ENCODE measurements at regions not wholly inside any gene's neighbourhood (a gene's known extent, or its start where the extent isn't known, plus 50 kb on each side); places are given as distances from the start of the nearest gene placed in this dataset.

GRCh38 chr12:105468464-105468863 is 138.0 kb downstream of the C12orf75 start:
- no peak for DNase-seq
- POLR2A ChIA-PET, result no interaction called here
- Mint-ChIP-seq H3K27ac (no peak overlapping the region), H3K9me3 (no peaks in the 10 kb centered on the region), H3K27me3 (peaks cover 15% of the 10 kb centered on the region), H3K4me3 (no peak overlapping the region), H3K36me3 (ENCODE audit: low read depth) (no peaks in the 10 kb centered on the region), H3K4me1 (no peaks in the 10 kb centered on the region)
- ATAC-seq (ENCODE audit: low read depth), result no peak
- CTCF ChIA-PET, result no interaction called here
- intact Hi-C loops (cut with micrococcal nuclease), result no loop called here
- no peak for TF ChIP-seq CTCF (IDR thresholded peaks at IDR 0.05)

GRCh38 chr12:105469211-105469610 is 138.7 kb downstream of the C12orf75 start:
- CTCF ChIA-PET, result no interaction called here
- intact Hi-C loops (cut with micrococcal nuclease), result no loop called here
- no peak overlapping the region for H3K27ac Mint-ChIP-seq
- H3K9me3 Mint-ChIP-seq, result no peaks in the 10 kb centered on the region
- no peak for ATAC-seq (ENCODE audit: low read depth)
- DNase-seq, result no peak
- peaks cover 15% of the 10 kb centered on the region for H3K27me3 Mint-ChIP-seq
- no peak for TF ChIP-seq CTCF (IDR thresholded peaks at IDR 0.05)
- POLR2A ChIA-PET, result no interaction called here
- H3K36me3 Mint-ChIP-seq (ENCODE audit: low read depth), result no peaks in the 10 kb centered on the region
- no peak overlapping the region for H3K4me3 Mint-ChIP-seq
- H3K4me1 Mint-ChIP-seq, result no peaks in the 10 kb centered on the region

- no peaks in the 10 kb centered on the region for H3K4me1 Mint-ChIP-seq
- peaks cover 20% of the 10 kb centered on the region for H3K27me3 Mint-ChIP-seq
- ChIA-PET POLR2A (no interaction called here), CTCF (no interaction called here)
- DNase-seq, result no peak
- H3K36me3 Mint-ChIP-seq (ENCODE audit: low read depth), result no peaks in the 10 kb centered on the region
- intact Hi-C loops (cut with micrococcal nuclease), result no loop called here
- H3K9me3 Mint-ChIP-seq, result no peaks in the 10 kb centered on the region
- H3K27ac Mint-ChIP-seq, result no peak overlapping the region
- no peak overlapping the region for H3K4me3 Mint-ChIP-seq
- no peak for ATAC-seq (ENCODE audit: low read depth)
- TF ChIP-seq CTCF (IDR thresholded peaks at IDR 0.05), result no peak
These were observed 139.2 kb downstream of the C12orf75 start for GRCh38 chr12:105469701-105470100.

- intact Hi-C loops (cut with micrococcal nuclease), result no loop called here
- no peaks in the 10 kb centered on the region for H3K9me3 Mint-ChIP-seq
- H3K4me3 Mint-ChIP-seq, result no peak overlapping the region
- ATAC-seq (ENCODE audit: low read depth) (no peak), DNase-seq (no peak)
- TF ChIP-seq CTCF (IDR thresholded peaks at IDR 0.05), result no peak
- H3K27me3 Mint-ChIP-seq, result peaks cover 20% of the 10 kb centered on the region
- H3K4me1 Mint-ChIP-seq, result no peaks in the 10 kb centered on the region
- POLR2A ChIA-PET, result no interaction called here
- no peak overlapping the region for H3K27ac Mint-ChIP-seq
- H3K36me3 Mint-ChIP-seq (ENCODE audit: low read depth), result no peaks in the 10 kb centered on the region
- CTCF ChIA-PET, result no interaction called here
These were observed 139.6 kb downstream of the C12orf75 start for GRCh38 chr12:105470102-105470501.

- no peaks in the 10 kb centered on the region for H3K9me3 Mint-ChIP-seq
- H3K4me1 Mint-ChIP-seq, result no peaks in the 10 kb centered on the region
- no peak for TF ChIP-seq CTCF (IDR thresholded peaks at IDR 0.05)
- H3K27me3 Mint-ChIP-seq, result peaks cover 20% of the 10 kb centered on the region
- ATAC-seq (ENCODE audit: low read depth), result no peak
- intact Hi-C loops (cut with micrococcal nuclease), result no loop called here
- CTCF ChIA-PET, result no interaction called here
- no peaks in the 10 kb centered on the region for H3K36me3 Mint-ChIP-seq (ENCODE audit: low read depth)
- DNase-seq, result no peak
- POLR2A ChIA-PET, result no interaction called here
- no peak overlapping the region for H3K4me3 Mint-ChIP-seq
- H3K27ac Mint-ChIP-seq, result no peak overlapping the region
These were observed 140.1 kb downstream of the C12orf75 start for GRCh38 chr12:105470601-105471000.
